ENCODE measurements at regions not wholly inside any gene's neighbourhood (a gene's known extent, or its start where the extent isn't known, plus 50 kb on each side); places are given as distances from the start of the nearest gene placed in this dataset.

DNA sequence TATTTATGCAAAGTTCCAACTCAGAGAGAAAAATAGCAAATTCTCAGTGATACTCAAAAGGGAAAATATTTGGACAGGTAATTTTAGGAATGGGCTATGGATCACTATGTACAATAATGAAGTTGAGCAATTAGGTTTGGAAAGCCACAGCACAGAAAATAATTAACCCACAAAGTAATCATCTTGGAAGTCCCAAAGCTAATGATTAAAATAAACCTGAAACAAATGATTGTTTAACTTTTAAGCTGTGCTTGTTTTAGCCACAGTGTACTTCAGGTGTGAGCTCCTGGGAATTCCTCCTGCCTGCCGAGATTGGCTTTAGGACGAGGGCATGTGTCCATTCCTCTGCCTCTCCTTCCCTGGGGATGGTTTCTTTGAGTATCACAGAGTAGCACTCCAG is 403.9 kb downstream of the ZSWIM6 start:
- H3K4me2 ChIP-seq (ENCODE audit: low read length): no peak overlapping the region
- H3K36me3 ChIP-seq (ENCODE audit: control insufficient read depth, low read length): no peaks in the 10 kb centered on the region
- no peaks in the 10 kb centered on the region for H3K27me3 ChIP-seq (ENCODE audit: control insufficient read depth, low read length)
- no peaks in the 10 kb centered on the region for H3F3A ChIP-seq (ENCODE audit: control insufficient read depth, insufficient read depth)
- no peak for TF ChIP-seq EZH2phosphoT487 (IDR thresholded peaks at IDR 0.05; ENCODE audit: borderline replicate concordance, low read length)
- TF ChIP-seq, protein P1, sequence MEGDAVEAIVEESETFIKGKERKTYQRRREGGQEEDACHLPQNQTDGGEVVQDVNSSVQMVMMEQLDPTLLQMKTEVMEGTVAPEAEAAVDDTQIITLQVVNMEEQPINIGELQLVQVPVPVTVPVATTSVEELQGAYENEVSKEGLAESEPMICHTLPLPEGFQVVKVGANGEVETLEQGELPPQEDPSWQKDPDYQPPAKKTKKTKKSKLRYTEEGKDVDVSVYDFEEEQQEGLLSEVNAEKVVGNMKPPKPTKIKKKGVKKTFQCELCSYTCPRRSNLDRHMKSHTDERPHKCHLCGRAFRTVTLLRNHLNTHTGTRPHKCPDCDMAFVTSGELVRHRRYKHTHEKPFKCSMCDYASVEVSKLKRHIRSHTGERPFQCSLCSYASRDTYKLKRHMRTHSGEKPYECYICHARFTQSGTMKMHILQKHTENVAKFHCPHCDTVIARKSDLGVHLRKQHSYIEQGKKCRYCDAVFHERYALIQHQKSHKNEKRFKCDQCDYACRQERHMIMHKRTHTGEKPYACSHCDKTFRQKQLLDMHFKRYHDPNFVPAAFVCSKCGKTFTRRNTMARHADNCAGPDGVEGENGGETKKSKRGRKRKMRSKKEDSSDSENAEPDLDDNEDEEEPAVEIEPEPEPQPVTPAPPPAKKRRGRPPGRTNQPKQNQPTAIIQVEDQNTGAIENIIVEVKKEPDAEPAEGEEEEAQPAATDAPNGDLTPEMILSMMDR (IDR thresholded peaks at IDR 0.05; ENCODE audit: low read depth, low read length, poor library complexity, severe bottlenecking): no peak
- H3K9me2 ChIP-seq (replicated peaks; ENCODE audit: control insufficient read depth, low read length): no peaks in the 10 kb centered on the region
- no peak overlapping the region for H3K4me3 ChIP-seq (ENCODE audit: low read length)
- H3K27ac ChIP-seq (ENCODE audit: low read depth, low read length): no peak overlapping the region
- H4K20me1 ChIP-seq (ENCODE audit: control insufficient read depth, insufficient read depth, low read depth, low read length): no peaks in the 10 kb centered on the region
- no peaks in the 10 kb centered on the region for H3K79me2 ChIP-seq (ENCODE audit: control insufficient read depth, low read length)
- no peaks in the 10 kb centered on the region for H3K9me3 ChIP-seq (ENCODE audit: control insufficient read depth, insufficient read depth, low read length)
- no peaks in the 10 kb centered on the region for H3K4me1 ChIP-seq (ENCODE audit: control insufficient read depth, low read length)

DNA sequence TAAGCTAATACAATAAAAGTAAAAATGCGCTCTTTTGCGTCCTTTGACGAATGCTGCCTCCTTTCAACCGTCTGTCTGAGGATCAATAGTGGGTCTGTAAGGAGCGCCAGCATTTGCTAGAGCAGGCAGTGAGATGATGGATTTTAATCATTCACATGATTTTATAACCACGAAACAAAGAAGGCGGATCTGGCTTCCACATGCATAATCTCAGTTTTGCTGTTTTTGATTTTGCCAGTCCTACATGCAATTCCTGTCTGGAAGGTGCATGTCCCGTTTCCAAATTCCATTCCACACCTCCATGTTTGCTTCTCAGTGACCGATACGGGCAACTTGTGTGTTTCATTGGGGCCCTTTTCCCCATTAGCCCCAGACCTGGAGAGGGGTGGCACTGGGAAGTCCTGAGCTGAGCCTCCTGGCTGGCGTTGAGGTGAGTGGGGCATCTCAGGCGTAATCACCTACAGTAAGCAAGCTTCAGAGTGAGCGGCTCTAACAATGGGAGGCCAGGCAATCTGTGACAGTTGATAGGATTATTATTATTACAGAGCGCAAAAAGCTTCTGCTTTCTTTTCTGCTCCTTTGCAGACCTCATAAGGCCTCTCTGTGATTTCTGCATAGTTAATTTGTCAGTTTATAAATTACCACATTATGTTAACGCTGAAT is 405.4 kb downstream of the ZSWIM6 start:
- Histone ChIP-seq H3K4me3 (ENCODE audit: low read length) (no peak overlapping the region), H3K4me1 (ENCODE audit: control insufficient read depth, low read length) (no peaks in the 10 kb centered on the region)

GRCh38 chr5:61737964-61738340 is 405.9 kb downstream of the ZSWIM6 start:
- H3K27ac ChIP-seq (ENCODE audit: low read depth, low read length): no peak overlapping the region
- H3K9me3 ChIP-seq (ENCODE audit: control insufficient read depth, insufficient read depth, low read length): no peaks in the 10 kb centered on the region
- H3F3A ChIP-seq (ENCODE audit: control insufficient read depth, insufficient read depth): no peaks in the 10 kb centered on the region
- H3K27me3 ChIP-seq (ENCODE audit: control insufficient read depth, low read length): no peaks in the 10 kb centered on the region
- TF ChIP-seq EZH2phosphoT487 (IDR thresholded peaks at IDR 0.05; ENCODE audit: borderline replicate concordance, low read length): no peak
- no peaks in the 10 kb centered on the region for H3K79me2 ChIP-seq (ENCODE audit: control insufficient read depth, low read length)
- H3K4me2 ChIP-seq (ENCODE audit: low read length): no peak overlapping the region
- no peaks in the 10 kb centered on the region for H4K20me1 ChIP-seq (ENCODE audit: control insufficient read depth, insufficient read depth, low read depth, low read length)
- H3K9me2 ChIP-seq (replicated peaks; ENCODE audit: control insufficient read depth, low read length): no peaks in the 10 kb centered on the region
- no peak overlapping the region for H3K4me3 ChIP-seq (ENCODE audit: low read length)
- no peaks in the 10 kb centered on the region for H3K36me3 ChIP-seq (ENCODE audit: control insufficient read depth, low read length)
- no peaks in the 10 kb centered on the region for H3K4me1 ChIP-seq (ENCODE audit: control insufficient read depth, low read length)

More for the DNA sequence above, 405.4 kb downstream of the ZSWIM6 start:
- H3K4me2 ChIP-seq (ENCODE audit: low read length): no peak overlapping the region
- H3K9me3 ChIP-seq (ENCODE audit: control insufficient read depth, insufficient read depth, low read length): no peaks in the 10 kb centered on the region
- no peaks in the 10 kb centered on the region for H3K9me2 ChIP-seq (replicated peaks; ENCODE audit: control insufficient read depth, low read length)
- no peaks in the 10 kb centered on the region for H4K20me1 ChIP-seq (ENCODE audit: control insufficient read depth, insufficient read depth, low read depth, low read length)
- no peak for TF ChIP-seq EZH2phosphoT487 (IDR thresholded peaks at IDR 0.05; ENCODE audit: borderline replicate concordance, low read length)
- TF ChIP-seq, protein P1 (IDR thresholded peaks at IDR 0.05; ENCODE audit: low read depth, low read length, poor library complexity, severe bottlenecking): no peak
- no peaks in the 10 kb centered on the region for H3K79me2 ChIP-seq (ENCODE audit: control insufficient read depth, low read length)
- H3K27ac ChIP-seq (ENCODE audit: low read depth, low read length): no peak overlapping the region
- no peaks in the 10 kb centered on the region for H3F3A ChIP-seq (ENCODE audit: control insufficient read depth, insufficient read depth)
- no peaks in the 10 kb centered on the region for H3K36me3 ChIP-seq (ENCODE audit: control insufficient read depth, low read length)
- no peaks in the 10 kb centered on the region for H3K27me3 ChIP-seq (ENCODE audit: control insufficient read depth, low read length)

GRCh38 chr5:61738446-61738845 is 406.4 kb downstream of the ZSWIM6 start:
- no peaks in the 10 kb centered on the region for H3K4me1 ChIP-seq (ENCODE audit: control insufficient read depth, low read length)
- H3K9me3 ChIP-seq (ENCODE audit: control insufficient read depth, insufficient read depth, low read length): no peaks in the 10 kb centered on the region
- no peaks in the 10 kb centered on the region for H3K9me2 ChIP-seq (replicated peaks; ENCODE audit: control insufficient read depth, low read length)
- H3F3A ChIP-seq (ENCODE audit: control insufficient read depth, insufficient read depth): no peaks in the 10 kb centered on the region
- H3K4me3 ChIP-seq (ENCODE audit: low read length): no peak overlapping the region
- H3K4me2 ChIP-seq (ENCODE audit: low read length): no peak overlapping the region
- no peaks in the 10 kb centered on the region for H3K36me3 ChIP-seq (ENCODE audit: control insufficient read depth, low read length)
- H3K79me2 ChIP-seq (ENCODE audit: control insufficient read depth, low read length): no peaks in the 10 kb centered on the region
- TF ChIP-seq, protein P1 (IDR thresholded peaks at IDR 0.05; ENCODE audit: low read depth, low read length, poor library complexity, severe bottlenecking): no peak
- TF ChIP-seq EZH2phosphoT487 (IDR thresholded peaks at IDR 0.05; ENCODE audit: borderline replicate concordance, low read length): no peak
- H3K27me3 ChIP-seq (ENCODE audit: control insufficient read depth, low read length): no peaks in the 10 kb centered on the region
- H4K20me1 ChIP-seq (ENCODE audit: control insufficient read depth, insufficient read depth, low read depth, low read length): no peaks in the 10 kb centered on the region
- H3K27ac ChIP-seq (ENCODE audit: low read depth, low read length): no peak overlapping the region

Measured in DOHH2 (cell line).